NCI-H1092 treated with DMSO at 0.1 percent for 48 hours (cell line): ENCODE measurements at regions not wholly inside any gene's neighbourhood (a gene's known extent, or its start where the extent isn't known, plus 50 kb on each side); places are given as distances from the start of the nearest gene placed in this dataset.

Experiments used
- DNase-seq: peaks from one replicate; lab custom pipeline; 2025; lab: John Stamatoyannopoulos, UW

DNA sequence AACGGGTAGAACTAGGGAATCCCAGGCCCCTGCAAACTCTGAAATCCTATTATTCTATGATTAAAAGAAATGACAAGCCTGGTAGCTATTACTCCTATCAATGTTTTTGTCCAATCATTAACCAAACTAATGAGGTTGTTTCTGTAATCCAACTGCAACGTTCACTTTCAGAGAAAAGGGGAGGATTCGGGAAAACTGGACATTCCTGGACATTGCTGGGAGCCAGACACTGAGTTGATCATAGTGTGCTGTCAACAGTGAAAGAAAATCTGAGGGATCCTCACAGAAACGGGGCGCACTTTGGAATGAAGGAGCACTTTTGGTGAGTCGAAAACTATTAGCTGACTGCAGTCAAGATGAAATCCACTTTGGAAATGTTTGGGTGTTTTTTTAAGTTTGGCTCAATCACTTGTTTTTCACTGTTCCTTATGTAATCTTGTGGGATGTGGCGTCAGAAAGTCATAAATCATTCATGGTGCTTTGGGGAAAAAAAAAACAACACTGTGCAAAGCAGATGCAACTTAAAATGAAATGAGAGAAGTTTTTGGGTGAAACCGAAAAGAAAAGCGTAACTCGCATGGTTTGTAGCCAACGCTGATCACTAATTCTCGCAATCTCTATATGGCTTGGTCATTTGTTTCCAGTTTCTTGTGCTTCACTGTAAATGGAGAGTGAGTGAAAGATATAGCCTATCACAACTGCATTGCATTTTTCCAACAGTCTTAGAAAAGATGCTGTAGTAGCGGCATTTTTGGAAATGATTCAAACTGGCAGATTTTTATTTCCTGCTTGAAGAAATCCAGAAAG, 51.2 kb upstream of the ADRA1B start:
- no peak for DNase-seq

DNA sequence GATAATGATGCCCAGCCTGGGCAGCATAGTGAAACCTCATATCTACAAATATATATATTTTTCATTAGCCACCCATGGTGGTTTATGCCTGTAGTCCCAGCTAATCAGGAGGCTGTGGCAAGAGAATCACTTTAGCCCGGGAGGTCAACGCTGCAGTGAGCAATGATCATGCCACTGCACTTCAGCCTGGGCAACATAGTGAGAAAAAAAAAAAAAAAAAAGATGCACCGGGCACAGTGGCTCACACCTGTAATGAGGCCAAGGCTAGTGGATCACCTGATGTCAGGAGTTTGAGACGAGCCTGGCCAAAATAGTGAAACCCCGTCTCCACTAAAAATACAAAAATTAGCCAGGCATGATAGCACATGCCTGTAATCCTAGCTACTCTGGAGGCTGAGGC, 50.2 kb upstream of the ADRA1B start:
- DNase-seq = no peak
